Astrocyte (in vitro differentiated cells and primary cell): ENCODE measurements at regions not wholly inside any gene's neighbourhood (a gene's known extent, or its start where the extent isn't known, plus 50 kb on each side); places are given as distances from the start of the nearest gene placed in this dataset.

Experiments used
- DNase-seq: peaks from one replicate; pipeline ENCODE4 v3.0.0-alpha.2; 2010; ENCODE audit warnings: low read depth
- FAIRE-seq: peaks from 2 replicates; lab custom pipeline; 2011; peaks lifted over from hg19 to GRCh38; lab: Jason Lieb, UNC
- H2AFZ ChIP-seq: 2 replicates; pipeline ENCODE4 v1.6.0; 2012; ENCODE audit warnings: low read depth, low read length, inconsistent platforms
- H3K27ac ChIP-seq: 2 replicates; pipeline ENCODE4 v1.5.1; 2011; ENCODE audit warnings: low read depth, low read length, inconsistent platforms
- H3K27me3 ChIP-seq: 2 replicates; pipeline ENCODE4 v1.6.0; 2011; ENCODE audit warnings: low read length, inconsistent platforms; ENCODE audit not compliant: insufficient read depth
- H3K36me3 ChIP-seq: 2 replicates; pipeline ENCODE4 v1.5.1; 2011; ENCODE audit warnings: low read length, inconsistent platforms; ENCODE audit not compliant: insufficient read depth
- H3K4me1 ChIP-seq: 2 replicates; pipeline ENCODE4 v1.5.1; 2011; ENCODE audit warnings: low read length, inconsistent platforms; ENCODE audit not compliant: insufficient read depth
- H3K4me2 ChIP-seq: 2 replicates; pipeline ENCODE4 v1.6.0; 2012; ENCODE audit warnings: low read length, inconsistent platforms
- H3K4me3 ChIP-seq: 2 replicates; pipeline ENCODE4 v1.5.1; 2011; ENCODE audit warnings: low read depth, mild to moderate bottlenecking, low read length, inconsistent platforms; ENCODE audit not compliant: insufficient read depth
- H3K79me2 ChIP-seq: 2 replicates; pipeline ENCODE4 v1.6.0; 2012; ENCODE audit warnings: mild to moderate bottlenecking, low read length, inconsistent platforms; ENCODE audit not compliant: insufficient read depth
- H3K9ac ChIP-seq: 2 replicates; pipeline ENCODE4 v1.6.0; 2012; ENCODE audit warnings: mild to moderate bottlenecking, low read length, inconsistent platforms
- H3K9me3 ChIP-seq: 2 replicates; pipeline ENCODE4 v1.5.1; 2012; ENCODE audit warnings: low read depth, mild to moderate bottlenecking, low read length, inconsistent platforms; ENCODE audit not compliant: insufficient read depth
- H4K20me1 ChIP-seq: 2 replicates; pipeline ENCODE4 v1.6.0; 2012; ENCODE audit warnings: low read length, inconsistent platforms; ENCODE audit not compliant: insufficient read depth
- H3K27ac Mint-ChIP-seq: one replicate; pipeline ENCODE4 v1.8.0; 2021; ENCODE audit warnings: mild to moderate bottlenecking, mixed read lengths; ENCODE audit not compliant: unreplicated experiment
- H3K27me3 Mint-ChIP-seq: one replicate; pipeline ENCODE4 v1.8.0; 2021; ENCODE audit warnings: low read depth, mixed read lengths; ENCODE audit not compliant: unreplicated experiment
- H3K36me3 Mint-ChIP-seq: one replicate; pipeline ENCODE4 v1.8.0; 2021; ENCODE audit warnings: low read depth, mixed read lengths; ENCODE audit not compliant: unreplicated experiment
- H3K4me1 Mint-ChIP-seq: one replicate; pipeline ENCODE4 v1.8.0; 2021; ENCODE audit warnings: low read depth, mixed read lengths; ENCODE audit not compliant: unreplicated experiment
- H3K4me3 Mint-ChIP-seq: one replicate; pipeline ENCODE4 v1.8.0; 2021; ENCODE audit warnings: mild to moderate bottlenecking, moderate library complexity, mixed read lengths; ENCODE audit not compliant: unreplicated experiment
- H3K9me3 Mint-ChIP-seq: one replicate; pipeline ENCODE4 v1.8.0; 2021; ENCODE audit warnings: mild to moderate bottlenecking, mixed read lengths; ENCODE audit not compliant: unreplicated experiment
- CTCF ChIP-seq: IDR thresholded peaks from 2 replicates; pipeline ENCODE4 v1.5.1; 2011; ENCODE audit warnings: low read depth, mild to moderate bottlenecking, inconsistent platforms, low read length, moderate library complexity; ENCODE audit not compliant: insufficient read depth
- EZH2 ChIP-seq: IDR thresholded peaks from 2 replicates; pipeline ENCODE4 v1.6.1; 2012; ENCODE audit warnings: mild to moderate bottlenecking, low read length, inconsistent platforms; ENCODE audit not compliant: insufficient read depth

- Mint-ChIP-seq H3K4me1 (peaks cover 2% of the 10 kb centered on the region), H3K36me3 (no peaks in the 10 kb centered on the region), H3K4me3 (no peak overlapping the region), H3K9me3 (no peaks in the 10 kb centered on the region), H3K27ac (no peak overlapping the region), H3K27me3 (no peaks in the 10 kb centered on the region)
- H4K20me1 ChIP-seq, result no peaks in the 10 kb centered on the region
- no peak overlapping the region for H3K4me3 ChIP-seq
- H3K79me2 ChIP-seq, result no peaks in the 10 kb centered on the region
- no peak overlapping the region for H3K4me2 ChIP-seq
- no peaks in the 10 kb centered on the region for H3K27me3 ChIP-seq
- DNase-seq (no peak), FAIRE-seq (no peak)
- no peak overlapping the region for H3K9ac ChIP-seq
- H3K4me1 ChIP-seq, result no peaks in the 10 kb centered on the region
- no peaks in the 10 kb centered on the region for H3K9me3 ChIP-seq
- H3K36me3 ChIP-seq, result no peaks in the 10 kb centered on the region
- no peak overlapping the region for H3K27ac ChIP-seq
- H2AFZ ChIP-seq, result no peak overlapping the region
- no peak for TF ChIP-seq EZH2
- no peak for TF ChIP-seq CTCF
These were observed 134.0 kb downstream of the ANXA5 start for GRCh38 chr4:121562811-121563210.

- FAIRE-seq (no peak), DNase-seq (no peak)
- no peaks in the 10 kb centered on the region for H3K36me3 Mint-ChIP-seq
- H3K27me3 Mint-ChIP-seq, result peaks cover 5% of the 10 kb centered on the region
- peaks cover 2% of the 10 kb centered on the region for H3K4me1 Mint-ChIP-seq
- no peak overlapping the region for H3K4me3 Mint-ChIP-seq
- Histone ChIP-seq H3K9me3 (no peaks in the 10 kb centered on the region), H4K20me1 (no peaks in the 10 kb centered on the region), H3K4me1 (no peaks in the 10 kb centered on the region), H3K4me2 (no peak overlapping the region), H3K4me3 (no peak overlapping the region), H3K36me3 (no peaks in the 10 kb centered on the region), H2AFZ (no peak overlapping the region), H3K79me2 (no peaks in the 10 kb centered on the region), H3K27ac (no peak overlapping the region), H3K27me3 (peaks cover 2% of the 10 kb centered on the region), H3K9ac (no peak overlapping the region)
- no peak for TF ChIP-seq CTCF
- H3K9me3 Mint-ChIP-seq, result no peaks in the 10 kb centered on the region
- H3K27ac Mint-ChIP-seq, result no peak overlapping the region
These were observed 141.3 kb downstream of the ANXA5 start for GRCh38 chr4:121555315-121556107.

GRCh38 chr4:121554382-121554781 is 142.4 kb downstream of the ANXA5 start:
- no peak for TF ChIP-seq EZH2
- no peak for TF ChIP-seq CTCF
- H3K4me3 Mint-ChIP-seq, result no peak overlapping the region
- no peaks in the 10 kb centered on the region for H3K9me3 ChIP-seq
- no peak overlapping the region for H3K27ac ChIP-seq
- peaks cover 5% of the 10 kb centered on the region for H3K27me3 Mint-ChIP-seq
- H3K79me2 ChIP-seq, result no peaks in the 10 kb centered on the region
- H2AFZ ChIP-seq, result no peak overlapping the region
- no peak overlapping the region for H3K27ac Mint-ChIP-seq
- no peaks in the 10 kb centered on the region for H3K36me3 ChIP-seq
- H3K4me1 ChIP-seq, result no peaks in the 10 kb centered on the region
- DNase-seq, result no peak
- H3K9me3 Mint-ChIP-seq, result peaks cover under 1% of the 10 kb centered on the region
- H3K4me3 ChIP-seq, result no peak overlapping the region
- FAIRE-seq, result no peak
- peaks cover 2% of the 10 kb centered on the region for H3K27me3 ChIP-seq
- H3K36me3 Mint-ChIP-seq, result no peaks in the 10 kb centered on the region
- no peak overlapping the region for H3K4me2 ChIP-seq
- no peaks in the 10 kb centered on the region for H4K20me1 ChIP-seq
- H3K9ac ChIP-seq, result no peak overlapping the region
- peaks cover 2% of the 10 kb centered on the region for H3K4me1 Mint-ChIP-seq
